ENCODE measurements at regions not wholly inside any gene's neighbourhood (a gene's known extent, or its start where the extent isn't known, plus 50 kb on each side); places are given as distances from the start of the nearest gene placed in this dataset.
A peak's percentile ranks its signal among the peaks of the same experiment; 100 is the strongest.
"Not testable (repeated sequence)": the region's sequence is repeated elsewhere in the genome, so short reads cannot be mapped to it uniquely, and the experiment has no call there.

GRCh38 chr3:130151555-130151954 lies 69.9 kb downstream of the ALG1L2 start:
- not testable (repeated sequence) for DNase-seq (ENCODE audit: low read depth in 1 of 2, low spot score in 1 of 2)

GRCh38 chr3:130153247-130153646 lies 71.6 kb downstream of the ALG1L2 start:
- DNase-seq (ENCODE audit: low read depth in 1 of 2, low spot score in 1 of 2) = not testable (repeated sequence)

DNA sequence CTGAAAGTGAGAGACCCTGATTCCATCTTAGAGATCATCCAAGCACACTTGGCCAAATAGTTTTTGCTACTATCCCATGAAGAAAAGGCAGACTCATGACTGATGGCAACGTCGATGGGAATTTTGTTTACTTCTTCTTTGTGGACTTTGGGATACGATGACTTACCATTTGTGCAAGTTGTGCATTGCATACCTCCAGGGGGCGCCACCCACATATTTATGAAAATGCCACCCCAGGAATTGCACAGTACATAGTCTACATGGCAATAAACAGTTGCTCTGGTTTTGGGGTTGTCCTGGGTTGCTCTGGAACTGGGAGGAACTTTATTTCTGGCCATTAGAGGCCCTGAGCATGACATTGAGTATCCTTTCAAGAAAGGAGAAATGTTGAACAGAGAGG lies 73.8 kb downstream of the ALG1L2 start:
- DNase-seq (ENCODE audit: low read depth in 1 of 2, low spot score in 1 of 2) = not testable (repeated sequence)

GRCh38 chr3:130166856-130167255 lies 85.2 kb downstream of the ALG1L2 start:
- DNase-seq (ENCODE audit: low read depth in 1 of 2, low spot score in 1 of 2) = not testable (repeated sequence)

DNA sequence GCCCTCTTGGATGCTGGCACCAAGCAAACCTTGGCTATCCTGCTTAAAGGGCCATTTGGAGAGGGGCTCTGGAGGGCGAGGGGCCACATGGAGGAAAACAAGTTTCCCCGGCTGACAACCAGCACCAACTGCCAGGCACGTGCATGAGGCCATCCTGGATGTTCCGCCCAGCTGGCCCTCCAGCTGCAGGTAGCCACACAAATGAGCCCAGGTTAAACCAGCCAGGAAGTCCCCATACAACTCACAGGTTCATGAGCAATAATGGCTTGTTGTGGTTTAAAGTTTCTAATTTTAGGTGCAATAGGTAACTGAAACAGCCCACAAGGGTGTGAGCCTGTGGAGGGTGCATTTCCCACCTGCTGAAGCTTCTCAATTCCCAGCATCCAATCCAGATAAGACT lies 93.6 kb downstream of the ALG1L2 start:
- DNase-seq (ENCODE audit: low read depth in 1 of 2, low spot score in 1 of 2) = not testable (repeated sequence)

GRCh38 chr3:130176476-130177256 lies 95.0 kb downstream of the ALG1L2 start:
- DNase-seq (ENCODE audit: low read depth in 1 of 2, low spot score in 1 of 2) = not testable (repeated sequence)

- not testable (repeated sequence) for DNase-seq (ENCODE audit: low read depth in 1 of 2, low spot score in 1 of 2)
Observed at GRCh38 chr3:130178835-130179234, 97.2 kb downstream of the ALG1L2 start.

GRCh38 chr3:130179353-130179970 lies 97.8 kb downstream of the ALG1L2 start:
- peak in 1 of 2 donors; percentile 31 for DNase-seq (ENCODE audit: low read depth in 1 of 2, low spot score in 1 of 2)

GRCh38 chr3:130182475-130182874 lies 100.8 kb downstream of the ALG1L2 start:
- DNase-seq (ENCODE audit: low read depth in 1 of 2, low spot score in 1 of 2) = not testable (repeated sequence)

- not testable (repeated sequence) for DNase-seq (ENCODE audit: low read depth in 1 of 2, low spot score in 1 of 2)
Observed at GRCh38 chr3:130183689-130184088, 102.1 kb downstream of the ALG1L2 start.

- not testable (repeated sequence) for DNase-seq (ENCODE audit: low read depth in 1 of 2, low spot score in 1 of 2)
Observed at GRCh38 chr3:130184152-130185024, 102.8 kb downstream of the ALG1L2 start.

DNA sequence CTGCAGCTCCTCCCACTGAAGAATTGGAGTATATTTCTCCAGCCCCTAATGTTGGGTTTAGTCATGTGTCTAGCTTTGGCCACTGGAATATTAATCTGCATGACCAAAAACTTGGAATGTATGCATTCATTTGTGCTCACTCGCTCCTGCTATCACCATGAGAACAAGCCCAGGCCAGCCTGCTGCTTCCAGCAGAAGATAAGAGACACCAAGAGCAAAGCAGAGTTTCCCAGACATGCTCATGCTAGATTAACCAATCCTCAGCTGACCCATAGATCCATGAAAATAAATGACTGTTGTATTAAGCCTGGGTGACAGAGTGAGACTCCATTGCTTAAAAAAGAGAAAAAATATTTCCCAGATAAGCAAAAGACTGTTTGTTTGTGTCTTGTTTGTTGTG lies 119.6 kb downstream of the ALG1L2 start:
- not testable (repeated sequence) for DNase-seq (ENCODE audit: low read depth in 1 of 2, low spot score in 1 of 2)

DNA sequence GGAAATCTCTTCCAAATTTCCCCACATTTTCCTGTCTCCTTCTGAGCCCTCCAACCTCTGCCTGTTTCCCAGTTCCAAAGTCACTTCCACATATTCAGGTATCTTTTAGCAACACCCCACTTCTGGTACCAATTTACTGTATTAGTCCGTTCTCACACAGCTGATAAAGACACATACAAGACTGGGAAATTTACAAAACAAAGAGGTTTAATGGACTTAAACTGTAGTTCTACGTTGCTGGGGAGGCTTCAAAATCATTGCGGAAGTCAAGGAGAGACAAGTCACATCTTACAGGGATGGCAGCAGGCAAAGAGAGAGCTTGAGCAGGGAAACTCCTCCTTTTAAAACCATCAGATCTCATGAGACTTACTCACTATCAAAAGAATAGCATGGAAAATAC lies 122.0 kb downstream of the ALG1L2 start:
- not testable (repeated sequence) for DNase-seq (ENCODE audit: low read depth in 1 of 2, low spot score in 1 of 2)

GRCh38 chr3:130227540-130227939 lies 117.9 kb upstream of the COL6A5 start:
- DNase-seq (ENCODE audit: low read depth in 1 of 2, low spot score in 1 of 2) = no peak

GRCh38 chr3:130242850-130243569 lies 102.5 kb upstream of the COL6A5 start:
- no peak for DNase-seq (ENCODE audit: low read depth in 1 of 2, low spot score in 1 of 2)

GRCh38 chr3:130243808-130244207 lies 101.7 kb upstream of the COL6A5 start:
- DNase-seq (ENCODE audit: low read depth in 1 of 2, low spot score in 1 of 2) = no peak

- DNase-seq (ENCODE audit: low read depth in 1 of 2, low spot score in 1 of 2) = no peak
Observed at GRCh38 chr3:130250982-130251381, 94.5 kb upstream of the COL6A5 start.

DNA sequence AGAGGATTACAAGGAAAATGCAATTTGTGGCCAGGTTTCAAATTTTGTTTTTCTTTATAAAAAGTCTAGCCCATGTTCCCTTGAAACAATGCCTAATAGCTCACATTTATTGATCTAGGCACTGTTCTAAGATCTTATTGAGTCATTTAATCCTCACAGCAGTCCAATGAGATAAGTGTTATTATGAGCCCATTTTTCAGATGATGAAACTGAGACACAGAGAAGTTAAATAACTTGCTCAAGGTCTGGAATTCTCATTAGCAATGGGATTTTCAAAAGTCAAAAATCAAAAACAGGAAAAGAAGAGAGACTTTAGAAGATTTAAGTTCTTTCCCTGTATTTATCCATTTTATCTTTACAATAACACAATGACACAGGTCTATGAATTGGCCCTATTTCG lies 90.0 kb upstream of the COL6A5 start:
- DNase-seq (ENCODE audit: low read depth in 1 of 2, low spot score in 1 of 2) = no peak

GRCh38 chr3:130256821-130257340 lies 88.6 kb upstream of the COL6A5 start:
- no peak for DNase-seq (ENCODE audit: low read depth in 1 of 2, low spot score in 1 of 2)

- no peak for DNase-seq (ENCODE audit: low read depth in 1 of 2, low spot score in 1 of 2)
Observed at GRCh38 chr3:130258532-130258952, 86.9 kb upstream of the COL6A5 start.

Measured in activated CD4-positive, alpha-beta T cell treated with anti-CD3 and anti-CD28 coated beads, Interleukin-2, amount 50 U/mL, for 24 hours (primary cell).